Islet of Langerhans (tissue), 1 donor: ENCODE measurements at regions not wholly inside any gene's neighbourhood (a gene's known extent, or its start where the extent isn't known, plus 50 kb on each side); places are given as distances from the start of the nearest gene placed in this dataset.

Experiments used
- FAIRE-seq: peaks from one replicate; lab custom pipeline; 2011; peaks lifted over from hg19 to GRCh38; lab: Jason Lieb, UNC

DNA sequence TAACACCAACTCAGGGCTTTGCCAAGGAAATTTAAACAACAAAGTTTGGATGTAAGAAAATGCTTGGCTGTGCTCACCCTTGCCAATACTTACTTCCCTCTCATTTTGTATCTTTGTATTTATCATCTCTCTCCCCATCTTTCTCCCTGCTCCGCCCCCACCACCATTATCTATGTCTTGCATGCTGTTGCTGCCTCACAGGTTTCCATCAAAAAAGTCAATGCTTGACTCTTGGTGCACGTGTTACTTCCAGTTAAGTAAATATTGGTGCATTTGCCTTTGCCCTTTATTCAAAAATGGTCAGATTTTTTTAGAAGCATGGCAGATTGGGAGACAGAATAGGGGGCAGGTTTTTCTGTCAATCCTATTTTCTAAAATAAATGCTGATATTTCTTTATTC lies 626.0 kb downstream of the ACTR3B start:
- FAIRE-seq: no peak

DNA sequence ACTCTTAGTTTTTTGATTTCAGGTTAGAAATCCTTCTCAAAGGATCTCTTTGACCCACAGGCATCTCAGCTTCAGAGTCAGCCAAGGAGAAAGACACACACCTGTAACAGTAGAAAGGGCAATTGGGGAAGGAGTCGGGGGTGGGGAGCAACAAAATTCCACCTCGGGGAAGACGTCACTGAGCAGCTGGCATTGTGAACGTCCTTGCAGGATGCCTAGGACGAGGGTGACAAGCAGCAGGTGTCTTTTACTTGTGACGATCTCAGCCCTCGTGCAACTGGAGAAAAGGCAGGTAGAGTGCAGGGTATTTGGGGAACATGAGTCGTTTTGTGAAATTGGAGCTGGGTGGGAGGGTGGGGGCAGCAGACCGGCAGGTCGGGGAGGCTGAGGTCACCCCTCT lies 627.0 kb downstream of the ACTR3B start:
- FAIRE-seq: no peak

DNA sequence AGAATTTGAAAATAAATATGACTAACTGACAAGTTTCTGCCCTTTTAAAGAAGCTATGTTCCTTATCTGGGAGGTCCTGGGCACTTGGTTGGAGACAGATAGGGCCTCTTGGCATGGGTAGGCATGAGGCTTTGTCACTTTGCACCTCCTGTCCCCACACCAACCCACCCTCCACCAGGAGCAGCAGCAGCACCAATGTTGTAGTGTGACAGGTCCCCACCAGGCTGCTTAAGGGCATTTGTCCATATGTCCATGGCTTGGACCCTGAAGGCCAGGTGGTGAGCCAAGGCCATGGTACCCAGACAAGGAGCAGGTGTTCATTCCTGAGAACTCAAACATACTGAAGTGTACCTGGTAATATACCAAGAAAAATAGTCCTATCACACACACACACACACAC lies 629.1 kb downstream of the ACTR3B start:
- no peak for FAIRE-seq

DNA sequence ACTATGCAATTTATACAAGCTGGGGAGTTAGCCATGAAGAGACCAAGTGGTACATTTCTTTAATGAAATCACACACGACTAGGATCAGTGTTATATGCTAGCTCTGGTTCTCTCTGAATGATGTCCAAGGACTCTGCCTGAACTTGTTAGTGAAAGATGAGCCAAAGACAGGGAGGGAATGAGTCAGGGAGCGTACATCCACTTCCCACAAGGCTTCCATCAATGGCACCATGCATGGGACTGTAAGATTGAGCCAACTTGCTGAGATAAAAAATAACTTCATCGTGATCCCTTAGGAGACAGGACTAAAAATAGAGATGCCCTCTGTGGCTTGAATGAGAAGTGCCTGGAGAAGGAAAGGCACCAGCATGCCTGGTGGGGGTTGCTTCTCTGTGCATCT lies 629.7 kb downstream of the ACTR3B start:
- no peak for FAIRE-seq

DNA sequence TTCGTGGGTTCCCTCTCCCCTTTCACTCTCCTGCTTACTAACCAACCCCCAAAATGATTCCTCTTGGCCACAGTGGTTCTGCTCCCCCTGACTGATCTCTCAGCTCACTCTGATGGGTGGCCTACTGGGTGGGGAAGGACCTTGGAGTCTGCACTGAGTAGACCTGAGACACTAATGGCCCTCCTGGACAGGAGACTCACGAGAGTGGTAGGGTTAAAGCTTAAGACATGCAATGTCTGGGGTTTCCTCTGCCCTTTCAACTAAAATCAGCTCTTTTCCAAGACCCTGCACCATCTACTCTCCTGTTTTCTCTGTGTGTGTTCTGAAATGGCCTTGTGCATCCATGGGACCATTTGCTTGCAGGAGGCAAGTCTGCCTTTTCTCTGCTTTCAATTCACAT lies 631.4 kb downstream of the ACTR3B start:
- FAIRE-seq: no peak

DNA sequence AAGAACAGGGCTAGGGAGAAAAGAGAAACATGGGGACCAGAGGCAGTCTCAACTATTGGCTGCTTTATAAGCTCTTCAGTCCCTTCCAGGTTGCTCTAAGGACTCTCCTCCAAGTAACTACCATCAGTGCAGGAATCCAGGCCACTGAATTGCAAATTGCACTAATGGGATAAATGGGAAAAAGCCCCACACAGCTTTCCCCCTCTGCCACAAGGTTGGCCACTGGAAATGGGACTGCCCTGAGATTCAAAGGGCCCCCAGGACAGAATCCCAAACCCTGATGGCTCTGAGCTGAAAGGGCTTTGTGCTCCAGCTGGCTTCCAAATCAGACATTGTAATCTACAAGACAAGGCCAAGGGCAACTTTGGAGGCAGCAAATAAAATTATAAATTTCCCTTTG lies 633.2 kb downstream of the ACTR3B start:
- no peak for FAIRE-seq

DNA sequence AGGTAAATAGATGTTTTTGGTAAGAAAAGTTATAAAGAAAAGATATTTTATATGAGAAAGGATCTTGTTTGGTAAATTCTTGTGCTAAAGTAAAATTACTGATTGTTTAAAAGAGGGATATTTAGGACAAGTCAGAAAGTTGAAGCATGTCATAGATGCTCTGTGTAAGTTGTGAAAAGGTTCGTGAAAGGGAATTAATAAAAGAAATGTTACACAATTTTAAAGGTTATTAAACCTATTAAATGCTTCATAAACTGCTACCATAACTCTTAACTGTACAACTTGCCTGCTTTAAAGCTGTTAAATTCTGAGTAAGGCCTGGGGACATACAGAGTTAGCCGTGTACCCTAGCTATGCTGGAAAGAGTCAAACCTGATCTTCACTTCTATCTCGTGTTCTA lies 634.1 kb downstream of the ACTR3B start:
- no peak for FAIRE-seq

DNA sequence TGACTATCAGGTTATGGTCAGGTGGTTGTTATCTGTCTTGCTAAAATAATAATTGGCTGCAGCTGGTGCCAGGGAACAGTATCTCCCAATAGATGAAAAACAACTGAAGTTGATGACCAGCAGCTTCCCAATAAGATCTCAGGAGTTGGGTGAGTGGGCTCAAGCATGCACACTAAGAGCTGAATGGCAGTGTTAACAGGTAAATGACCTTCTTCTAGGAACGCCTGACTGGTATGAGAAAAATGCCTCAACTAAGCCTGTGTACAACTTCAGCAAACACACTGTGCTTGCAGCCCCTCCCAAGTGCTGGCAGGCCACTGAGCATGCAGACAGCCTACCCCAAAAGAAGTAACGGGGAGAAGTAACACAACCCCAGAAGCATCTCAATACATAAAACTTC lies 636.9 kb downstream of the ACTR3B start:
- no peak for FAIRE-seq

DNA sequence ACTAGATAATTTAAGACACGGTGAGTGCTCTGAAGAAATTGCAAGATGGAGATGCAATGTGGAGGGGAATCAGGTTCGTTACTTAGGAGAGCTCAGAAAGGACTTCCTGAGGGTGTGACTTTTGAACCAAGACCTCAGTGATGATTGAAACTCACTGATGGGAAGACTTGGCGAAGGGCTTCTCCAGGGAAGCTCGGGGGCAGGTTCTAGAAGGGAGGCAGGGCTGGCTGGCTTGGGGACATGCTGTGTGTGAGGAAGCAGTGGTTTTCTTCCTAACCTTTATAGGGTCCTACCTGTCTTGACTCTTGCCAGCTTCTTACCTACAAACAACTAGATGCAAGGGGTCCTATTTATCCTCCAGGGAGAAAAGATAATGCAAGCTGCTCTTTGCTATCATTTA lies 637.9 kb downstream of the ACTR3B start:
- no peak for FAIRE-seq

DNA sequence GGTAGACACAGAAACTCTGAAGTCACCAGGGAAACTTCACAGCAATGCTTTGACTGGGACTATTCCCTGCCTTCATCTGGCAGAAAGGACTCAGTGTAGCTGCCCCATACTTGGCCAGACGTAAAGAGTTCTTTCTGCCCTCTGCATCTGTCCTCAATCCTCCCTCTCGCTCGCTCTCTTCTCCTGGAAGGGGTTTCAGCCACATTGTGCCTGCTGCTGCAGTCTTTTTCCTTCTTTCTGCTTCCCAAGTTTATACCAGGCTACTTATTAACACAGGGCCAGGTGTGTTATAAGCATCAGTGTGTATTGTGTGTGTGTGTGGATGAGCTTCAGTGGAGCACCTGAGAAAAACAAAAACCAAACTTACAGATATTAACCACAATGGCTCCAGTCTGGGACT lies 638.4 kb downstream of the ACTR3B start:
- FAIRE-seq: no peak

DNA sequence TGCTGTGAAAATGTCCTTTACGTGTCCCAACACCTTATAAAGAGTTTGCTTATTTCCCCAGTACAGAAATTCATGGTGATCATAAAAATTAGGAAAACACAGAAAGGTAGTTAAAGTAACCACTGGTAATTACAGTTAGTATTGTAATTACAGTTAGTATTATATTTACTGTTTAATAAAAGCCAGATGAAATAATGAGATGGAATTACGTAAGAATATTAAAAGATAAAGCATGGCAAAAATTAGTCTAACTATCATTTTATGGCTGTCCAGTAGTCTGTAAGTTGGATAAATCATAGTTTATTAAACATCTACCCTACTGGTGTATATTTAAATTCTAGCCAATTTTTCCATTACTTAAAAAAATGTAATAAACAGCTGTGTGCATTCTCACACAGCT lies 638.8 kb downstream of the ACTR3B start:
- FAIRE-seq: no peak

DNA sequence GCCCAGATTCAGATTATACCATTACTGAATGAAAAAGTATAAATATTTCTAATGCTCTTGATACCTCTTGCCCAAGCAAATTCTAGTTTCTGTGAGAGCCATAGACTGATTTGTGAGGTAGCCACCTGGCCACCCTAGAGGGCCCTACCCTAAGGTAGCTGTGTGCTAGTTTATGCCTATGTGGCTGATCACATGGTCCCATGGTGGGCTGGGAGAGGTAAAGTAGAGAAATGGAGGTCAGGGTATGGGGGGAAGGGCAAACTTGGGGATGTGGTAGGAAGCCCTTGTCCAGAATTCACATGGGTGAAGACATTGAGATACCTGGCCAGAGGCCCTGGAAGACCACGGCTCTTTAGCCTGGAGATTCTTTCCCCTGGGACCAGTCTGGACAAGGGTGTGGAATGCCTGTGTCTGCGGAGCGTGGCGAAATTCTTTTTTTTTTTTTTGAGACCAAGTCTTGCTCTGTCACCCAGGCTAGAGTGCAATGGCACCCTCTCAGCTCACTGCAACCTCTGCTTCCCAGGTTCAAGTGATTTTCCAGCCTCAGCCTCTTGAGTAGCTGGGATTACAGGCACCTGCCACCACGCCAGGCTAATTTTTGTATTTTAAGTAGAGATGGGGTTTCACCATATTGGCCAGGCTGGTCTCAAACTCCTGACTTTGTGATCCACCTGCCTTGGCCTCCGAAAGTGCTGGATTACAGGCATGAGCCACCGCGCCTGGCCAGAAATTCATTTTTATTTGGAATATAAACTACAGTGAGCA lies 639.4 kb downstream of the ACTR3B start:
- no peak for FAIRE-seq

DNA sequence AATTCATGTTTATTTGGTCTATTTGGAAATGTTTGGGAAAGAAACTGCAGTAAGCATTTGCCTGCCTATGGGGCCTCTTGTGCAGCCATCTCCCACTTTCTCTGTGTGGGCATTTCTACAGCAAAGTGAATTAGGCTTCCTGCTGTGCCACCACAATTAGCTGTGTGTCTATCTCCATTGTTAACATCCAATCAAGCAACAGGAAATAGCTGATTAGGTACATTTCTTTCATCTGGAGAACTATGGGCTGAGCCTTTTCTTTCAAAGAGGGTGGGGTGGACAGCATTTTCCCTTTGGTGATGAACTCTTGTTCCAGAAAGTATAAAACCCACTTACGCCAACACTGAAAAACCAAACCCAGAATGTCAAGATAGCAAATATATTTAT lies 640.0 kb downstream of the ACTR3B start:
- no peak for FAIRE-seq

DNA sequence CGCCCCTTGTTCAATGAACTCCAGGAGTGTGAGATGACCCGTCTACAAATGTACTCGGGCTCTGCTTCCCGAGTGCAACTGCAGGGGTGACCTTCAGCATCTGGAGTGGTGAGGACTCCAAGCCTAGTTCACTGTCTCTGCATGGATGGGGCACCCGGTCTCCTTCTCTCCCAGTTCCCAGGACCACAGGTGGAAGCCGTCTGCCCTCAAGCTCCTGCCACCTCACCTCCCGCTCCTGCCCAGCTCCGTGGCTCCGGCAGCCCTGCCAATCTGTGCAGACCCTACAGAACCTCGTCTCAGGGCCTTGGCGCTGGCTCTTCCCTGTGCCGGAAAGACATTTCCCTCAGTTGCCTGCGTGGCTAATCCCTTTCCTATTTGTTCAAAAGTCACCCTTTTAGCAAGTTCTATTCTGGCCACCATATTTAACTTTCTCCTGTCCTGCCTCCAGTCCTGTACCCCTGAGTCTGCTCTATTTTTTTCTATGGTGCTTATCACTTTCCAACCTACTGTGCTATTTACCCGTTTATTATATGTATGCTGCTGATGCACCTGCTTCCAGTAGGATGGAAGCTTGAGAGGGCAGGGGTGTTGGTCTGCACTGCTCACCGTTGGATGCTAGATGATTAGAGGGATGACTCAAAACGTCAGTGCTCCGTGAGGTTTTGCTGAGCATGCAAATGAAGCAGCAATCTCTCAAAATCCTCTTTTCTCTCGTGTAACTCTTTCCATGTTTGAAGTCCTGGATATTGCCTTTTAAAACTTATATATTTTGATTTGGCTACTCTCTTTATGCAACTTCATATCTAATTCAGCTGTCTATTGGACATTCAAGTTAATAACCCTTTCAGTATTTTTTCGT lies 641.4 kb downstream of the ACTR3B start:
- FAIRE-seq: no peak

DNA sequence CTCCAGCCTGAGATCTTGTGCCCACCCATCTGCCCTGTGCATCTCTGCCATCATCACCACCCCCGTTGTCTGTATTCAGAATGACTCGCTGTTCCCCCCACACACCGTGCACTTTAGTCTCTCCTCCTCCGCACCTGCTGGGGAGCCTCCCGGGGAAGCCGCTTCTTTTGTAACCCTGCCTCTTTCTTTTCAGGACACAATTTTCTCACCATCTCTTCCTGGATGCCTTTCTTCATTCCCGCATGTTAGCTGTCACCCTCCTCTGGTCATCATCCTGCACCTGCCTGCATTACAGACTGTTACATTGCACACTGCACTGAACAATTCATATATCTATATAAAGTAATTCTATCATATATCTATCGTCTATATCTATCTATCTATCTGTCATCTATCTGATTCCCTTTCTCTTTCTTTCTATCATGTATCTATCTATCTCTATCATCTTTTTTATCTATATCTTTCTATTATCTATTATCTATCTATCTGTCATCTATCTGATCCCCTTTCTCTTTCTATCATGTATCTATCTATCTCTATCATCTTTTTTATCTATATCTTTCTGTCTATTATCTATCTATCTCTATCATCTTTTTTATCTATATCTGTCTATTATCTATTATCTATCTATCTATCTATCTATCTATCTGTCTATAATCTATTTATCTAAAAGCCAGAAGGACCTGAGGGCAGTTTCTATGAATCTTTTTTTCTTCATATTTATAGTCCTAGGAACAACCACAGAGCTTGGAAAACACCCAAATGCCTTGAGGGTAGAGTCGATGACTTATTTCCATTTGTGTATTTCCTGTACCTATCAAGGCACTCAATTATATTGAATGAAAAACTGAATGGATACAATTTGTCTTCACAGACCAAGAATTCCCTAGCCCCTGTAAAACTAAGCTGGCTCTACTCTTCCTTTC lies 642.5 kb downstream of the ACTR3B start:
- FAIRE-seq: no peak

DNA sequence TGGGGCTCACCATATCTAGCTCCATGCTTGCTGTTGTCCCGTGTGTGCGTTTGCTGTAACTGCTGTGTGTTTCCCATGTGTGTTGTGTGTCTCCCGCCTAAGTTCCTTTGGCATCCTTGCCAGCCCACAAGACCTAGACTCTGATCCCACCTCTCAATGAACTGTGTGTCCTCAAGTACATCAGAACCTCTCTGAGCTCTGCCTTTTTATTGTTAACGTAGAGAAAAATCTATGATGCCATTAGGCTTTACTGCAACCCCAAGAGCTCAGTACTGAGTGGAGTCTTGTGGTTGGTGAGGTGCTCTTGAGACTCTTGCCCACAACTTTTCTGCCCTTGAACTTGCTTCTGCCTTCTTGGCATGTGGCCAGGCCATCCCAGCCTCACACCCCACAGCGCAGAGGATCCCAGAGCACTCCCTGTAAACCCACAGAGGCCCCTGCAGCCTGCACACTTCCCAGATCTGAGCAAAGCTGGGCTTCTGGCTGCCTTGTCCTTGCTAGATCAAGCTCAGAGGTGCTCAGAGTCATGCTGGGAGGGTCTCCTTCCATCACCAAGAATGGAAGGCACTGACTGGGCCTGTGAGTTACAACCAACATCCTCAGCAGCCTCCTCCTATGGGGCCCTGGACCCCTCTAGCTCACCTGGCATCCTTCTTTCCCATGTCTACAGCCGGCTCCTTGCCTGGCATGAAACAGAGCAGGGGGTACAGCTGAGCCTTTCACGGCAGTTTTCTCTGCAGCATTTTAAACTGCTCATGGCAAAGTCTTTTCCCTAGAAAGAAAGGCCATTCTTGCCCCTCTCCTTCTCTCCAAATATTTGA lies 643.4 kb downstream of the ACTR3B start:
- FAIRE-seq: no peak

DNA sequence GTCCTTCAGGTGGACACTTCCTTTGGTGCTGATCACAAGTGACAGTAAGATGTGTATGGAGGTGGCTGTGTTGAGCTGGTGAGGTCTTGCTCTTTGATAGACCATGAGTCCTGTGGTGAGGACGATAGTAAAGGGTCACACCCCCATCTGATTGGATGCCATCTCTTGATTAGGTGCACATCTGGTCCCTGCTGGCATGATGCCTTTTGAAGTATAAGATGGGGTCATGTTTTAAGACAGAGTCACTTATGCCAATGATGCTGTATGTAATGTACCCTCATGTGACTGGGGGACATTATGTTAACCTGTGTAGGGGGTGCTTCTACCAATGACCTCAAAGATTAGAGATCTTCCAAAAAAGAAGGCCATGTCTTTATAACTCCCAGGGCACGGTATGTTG lies 644.6 kb downstream of the ACTR3B start:
- no peak for FAIRE-seq

DNA sequence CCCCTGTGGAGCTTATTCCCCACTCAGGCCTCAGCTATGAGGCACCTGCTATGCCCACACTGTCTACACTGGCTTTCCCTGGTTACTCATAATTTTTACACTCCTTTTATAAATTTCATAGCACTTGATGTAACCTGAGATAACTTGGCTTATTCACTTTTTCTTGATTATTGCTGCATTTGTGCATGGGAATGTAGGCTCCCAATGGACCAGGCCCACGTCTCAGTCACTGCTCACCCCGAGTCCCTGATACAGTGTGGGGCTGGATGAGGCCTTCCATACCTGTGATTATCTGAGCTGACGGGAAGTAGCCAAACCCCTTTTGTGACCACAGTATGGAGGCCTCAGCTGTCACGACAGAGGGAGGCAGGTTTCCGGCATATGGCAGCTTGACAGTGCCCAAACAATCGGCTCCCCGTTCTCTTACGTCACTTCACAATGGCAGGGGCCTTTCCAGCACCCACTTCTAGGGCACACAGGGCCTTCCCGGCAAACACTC lies 645.3 kb downstream of the ACTR3B start:
- FAIRE-seq: no peak

DNA sequence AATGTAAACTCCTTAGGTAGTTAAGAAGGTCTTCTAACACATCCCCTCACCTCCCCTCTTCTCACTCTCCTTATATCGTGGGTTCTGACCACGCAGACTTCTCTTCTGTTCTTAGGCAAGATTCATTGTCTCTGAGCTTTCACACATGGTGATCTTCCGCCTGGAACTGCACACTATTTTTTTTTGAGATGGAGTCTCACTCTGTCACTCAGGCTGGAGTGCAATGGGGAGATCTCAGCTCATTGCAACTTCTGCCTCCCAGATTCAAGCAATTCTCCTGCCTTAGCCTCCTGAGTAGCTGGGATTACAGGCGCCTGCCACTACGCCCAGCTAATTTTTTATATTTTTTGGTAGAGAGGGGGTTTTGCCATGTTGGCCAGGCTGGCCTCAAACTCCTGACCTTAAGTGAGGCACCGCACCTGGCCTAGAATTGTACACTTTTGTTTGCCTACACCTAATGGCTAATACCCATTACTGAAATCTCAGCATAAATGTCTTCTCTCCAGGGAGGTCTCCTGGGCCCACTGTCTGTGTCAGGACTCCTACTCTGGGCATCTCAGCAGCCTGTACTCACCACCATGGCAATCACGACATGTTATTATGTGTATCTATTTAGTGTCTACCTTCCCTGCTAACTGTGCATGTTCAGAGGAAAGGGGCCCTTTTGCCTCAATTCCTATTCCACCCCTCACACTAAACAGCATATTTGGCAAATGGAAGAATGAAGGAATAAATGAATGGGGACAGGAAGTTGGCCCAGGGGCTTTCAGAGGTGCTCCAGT lies 646.3 kb upstream of the DPP6 start:
- no peak for FAIRE-seq

DNA sequence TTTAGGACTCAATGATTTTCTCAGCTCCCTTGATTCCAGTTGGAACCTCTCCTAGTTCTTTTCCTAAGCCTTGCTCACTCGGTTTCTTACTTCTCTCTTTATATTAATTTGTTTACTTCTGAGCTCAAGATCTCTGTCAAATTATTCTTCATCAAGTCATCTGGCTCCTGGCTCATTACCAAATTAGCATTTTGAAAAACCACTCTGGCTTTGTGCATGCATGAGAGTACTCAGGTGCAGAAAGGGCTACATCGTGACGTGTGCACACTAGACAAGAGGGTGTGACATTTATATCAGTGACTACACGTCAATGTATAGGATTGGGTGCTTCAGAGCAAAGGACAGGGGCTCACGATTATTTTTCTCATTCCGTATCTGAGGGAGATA lies 645.7 kb upstream of the DPP6 start:
- FAIRE-seq: no peak
